ENCODE measurements at regions not wholly inside any gene's neighbourhood (a gene's known extent, or its start where the extent isn't known, plus 50 kb on each side); places are given as distances from the start of the nearest gene placed in this dataset.

DNA sequence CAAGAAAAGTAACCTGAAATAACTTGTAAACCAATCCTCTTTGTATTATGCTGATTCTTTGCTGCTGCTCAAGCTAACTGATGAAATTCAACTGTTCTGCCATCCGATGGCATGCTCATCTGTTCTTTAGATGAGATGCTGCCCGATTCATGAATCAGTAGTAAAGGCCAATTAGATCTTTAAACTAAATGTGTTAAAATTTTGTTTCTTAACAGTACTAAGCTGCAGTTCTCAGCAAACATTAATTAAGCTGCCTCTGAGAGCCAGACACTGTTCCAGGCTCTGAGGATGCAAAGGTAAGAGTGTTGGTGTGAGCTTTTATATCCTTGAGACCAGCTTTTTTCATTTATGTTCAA is 77.0 kb upstream of the NT5E start:
- ATAC-seq (ENCODE audit: poor library complexity), result no peak
- no peak overlapping the region for H3K27ac ChIP-seq (ENCODE audit: low read depth in 1 of 2, low read length in 2 of 2)
- Mint-ChIP-seq H3K27ac (no peak overlapping the region), H3K4me1 (ENCODE audit: low read depth) (no peaks in the 10 kb centered on the region), H3K36me3 (ENCODE audit: low read depth) (no peaks in the 10 kb centered on the region), H3K9me3 (no peaks in the 10 kb centered on the region), H3K4me3 (no peak overlapping the region), H3K27me3 (peaks cover 13% of the 10 kb centered on the region)
- H3K4me1 ChIP-seq (ENCODE audit: insufficient read depth, low read length), result no peaks in the 10 kb centered on the region
- no peaks in the 10 kb centered on the region for H3K27me3 ChIP-seq (ENCODE audit: control insufficient read depth in 1 of 2, insufficient read depth in 2 of 2, low read length in 2 of 2)
- CTCF ChIA-PET, result no interaction called here
- TF ChIP-seq CTCF (IDR thresholded peaks at IDR 0.05), result no peak
- POLR2A ChIA-PET, result interaction anchor here (1.2 kb wide), 1 partner anchor 9 kb away, joined by 3 read pairs; no protein-coding TSS in a partner anchor
- H3K36me3 ChIP-seq (ENCODE audit: insufficient read depth, low read length), result no peaks in the 10 kb centered on the region
- intact Hi-C loops (cut with DNase I, micrococcal nuclease), result loop anchor here in 1 of 2 experiments (5.0 kb wide), 1 partner anchor 109 kb away; no protein-coding TSS in a partner anchor
- H3K9me3 ChIP-seq (ENCODE audit: control insufficient read depth in 1 of 2, insufficient read depth in 1 of 2, low read length in 2 of 2), result peaks cover 0 to 4% of the 10 kb centered on the region in 2 experiments
- no peak for DNase-seq
- H3K4me3 ChIP-seq (ENCODE audit: low read length), result no peak overlapping the region

- Histone ChIP-seq H3K4me1 (ENCODE audit: insufficient read depth, low read length) (no peaks in the 10 kb centered on the region), H3K4me3 (ENCODE audit: low read length) (no peak overlapping the region), H3K36me3 (ENCODE audit: insufficient read depth, low read length) (no peaks in the 10 kb centered on the region), H3K27ac (ENCODE audit: low read depth in 1 of 2, low read length in 2 of 2) (no peak overlapping the region), H3K9me3 (ENCODE audit: control insufficient read depth in 1 of 2, insufficient read depth in 1 of 2, low read length in 2 of 2) (peaks cover 0 to 4% of the 10 kb centered on the region in 2 experiments), H3K27me3 (ENCODE audit: control insufficient read depth in 1 of 2, insufficient read depth in 2 of 2, low read length in 2 of 2) (no peaks in the 10 kb centered on the region)
- H3K36me3 Mint-ChIP-seq (ENCODE audit: low read depth), result no peaks in the 10 kb centered on the region
- H3K27me3 Mint-ChIP-seq, result peaks cover 13% of the 10 kb centered on the region
- H3K4me1 Mint-ChIP-seq (ENCODE audit: low read depth), result no peaks in the 10 kb centered on the region
- H3K27ac Mint-ChIP-seq, result no peak overlapping the region
- H3K4me3 Mint-ChIP-seq, result no peak overlapping the region
- no peaks in the 10 kb centered on the region for H3K9me3 Mint-ChIP-seq
- DNase-seq, result no peak
- CTCF ChIA-PET, result no interaction called here
- intact Hi-C loops (cut with DNase I, micrococcal nuclease), result loop anchor here in 1 of 2 experiments (5.0 kb wide), 1 partner anchor 110 kb away; no protein-coding TSS in a partner anchor
- POLR2A ChIA-PET, result interaction anchor here (0.7 to 1.2 kb wide), 2 partner anchors 9 to 76 kb away, joined by 3 read pairs; no protein-coding TSS in a partner anchor
- no peak for TF ChIP-seq CTCF (IDR thresholded peaks at IDR 0.05)
- no peak for ATAC-seq (ENCODE audit: poor library complexity)
These were observed 77.5 kb upstream of the NT5E start for GRCh38 chr6:85372188-85372914.

DNA sequence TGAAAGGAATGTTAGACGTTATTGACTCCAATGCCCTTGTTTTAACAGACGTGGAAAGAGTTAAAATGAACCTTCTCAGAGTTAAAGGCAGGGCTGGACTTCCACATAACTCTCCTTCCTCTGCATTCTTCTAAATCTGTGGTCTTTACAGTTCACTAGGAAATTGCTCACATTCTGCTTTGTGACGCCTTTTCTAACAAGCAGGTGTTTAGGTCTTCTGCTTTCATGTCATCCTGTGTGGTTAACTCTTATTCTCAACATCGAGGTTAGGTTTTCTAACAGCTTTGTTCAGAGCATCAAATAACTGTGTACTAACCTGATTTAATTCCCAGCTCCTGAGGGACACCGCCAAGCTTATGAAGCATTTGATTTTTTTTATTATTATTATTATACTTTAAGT is 81.3 kb upstream of the NT5E start:
- Mint-ChIP-seq H3K36me3 (ENCODE audit: low read depth) (no peaks in the 10 kb centered on the region), H3K4me3 (no peak overlapping the region), H3K27ac (no peak overlapping the region), H3K4me1 (ENCODE audit: low read depth) (no peaks in the 10 kb centered on the region), H3K9me3 (no peaks in the 10 kb centered on the region), H3K27me3 (peaks cover 9% of the 10 kb centered on the region)
- H3K27me3 ChIP-seq (ENCODE audit: control insufficient read depth in 1 of 2, insufficient read depth in 2 of 2, low read length in 2 of 2), result no peaks in the 10 kb centered on the region
- ATAC-seq (ENCODE audit: poor library complexity) (no peak), DNase-seq (no peak)
- no peak for TF ChIP-seq CTCF (IDR thresholded peaks at IDR 0.05)
- H3K9me3 ChIP-seq (ENCODE audit: control insufficient read depth in 1 of 2, insufficient read depth in 1 of 2, low read length in 2 of 2), result peaks cover 0 to 4% of the 10 kb centered on the region in 2 experiments
- CTCF ChIA-PET, result no interaction called here
- intact Hi-C loops (cut with DNase I, micrococcal nuclease), result no loop called here
- H3K4me1 ChIP-seq (ENCODE audit: insufficient read depth, low read length), result no peaks in the 10 kb centered on the region
- no peak overlapping the region for H3K27ac ChIP-seq (ENCODE audit: low read depth in 1 of 2, low read length in 2 of 2)
- POLR2A ChIA-PET, result no interaction called here
- H3K36me3 ChIP-seq (ENCODE audit: insufficient read depth, low read length), result no peaks in the 10 kb centered on the region
- no peak overlapping the region for H3K4me3 ChIP-seq (ENCODE audit: low read length)

Data from CD4-positive, alpha-beta T cell (primary cell).